GM23338 (cell line): ENCODE measurements at regions not wholly inside any gene's neighbourhood (a gene's known extent, or its start where the extent isn't known, plus 50 kb on each side); places are given as distances from the start of the nearest gene placed in this dataset.

ENCODE experiments used
- ATAC-seq: fragments of 200-7000 bp; cut with Tn5 transposase; 3 replicates; pipeline ENCODE4 v1.9.1; 2020
- DNase-seq: peaks from one replicate; pipeline ENCODE4 v3.0.0-alpha.2; 2015; ENCODE audit warnings: low spot score
- H2AFZ ChIP-seq: fragments of 200-600 bp; sonication (generic); 2 replicates; pipeline ENCODE4 v1.8.0; 2016; ENCODE audit warnings: antibody characterized with exemption, mild to moderate bottlenecking, moderate library complexity
- H3F3A ChIP-seq: fragments of 200-600 bp; sonication (generic); replicated peaks from 2 replicates; pipeline ENCODE4 v1.8.0; 2017; ENCODE audit warnings: antibody characterized with exemption, mixed run types, low read depth
- H3K27ac ChIP-seq: fragments of 200-600 bp; sonication (generic); 2 replicates; pipeline ENCODE4 v1.6.1; 2016; ENCODE audit warnings: low read depth
- H3K27me3 ChIP-seq: fragments of 200-600 bp; sonication (generic); 2 replicates; pipeline ENCODE4 v1.8.0; 2016; ENCODE audit warnings: mild to moderate bottlenecking, mixed run types, moderate library complexity; ENCODE audit not compliant: insufficient read depth
- H3K36me3 ChIP-seq: fragments of 200-600 bp; sonication (generic); 2 replicates; pipeline ENCODE4 v1.8.0; 2016; ENCODE audit warnings: mild to moderate bottlenecking; ENCODE audit not compliant: insufficient read depth
- H3K4me1 ChIP-seq: fragments of 200-600 bp; sonication (generic); 2 replicates; pipeline ENCODE4 v1.8.0; 2016; ENCODE audit warnings: mild to moderate bottlenecking, moderate library complexity; ENCODE audit not compliant: insufficient read depth
- H3K4me2 ChIP-seq: fragments of 200-600 bp; sonication (generic); 2 replicates; pipeline ENCODE4 v1.7.1; 2017; ENCODE audit warnings: mixed run types
- H3K4me3 ChIP-seq: fragments of 200-600 bp; sonication (generic); 2 replicates; pipeline ENCODE4 v1.6.1; 2016; ENCODE audit warnings: mixed run types
- H3K79me2 ChIP-seq: fragments of 200-600 bp; sonication (generic); replicated peaks from 2 replicates; pipeline ENCODE4 v1.8.0; 2017; ENCODE audit warnings: mild to moderate bottlenecking; ENCODE audit not compliant: insufficient read depth
- H3K9me2 ChIP-seq: fragments of 200-600 bp; sonication (generic); 2 replicates; pipeline ENCODE4 v1.8.0; 2017; ENCODE audit not compliant: insufficient read depth
- H4K20me1 ChIP-seq: fragments of 200-600 bp; sonication (generic); replicated peaks from 2 replicates; pipeline ENCODE4 v1.8.0; 2017; ENCODE audit warnings: mild to moderate bottlenecking; ENCODE audit not compliant: insufficient read depth
- H3K27ac Mint-ChIP-seq: 2 replicates; pipeline ENCODE4 v1.8.0; 2020; ENCODE audit warnings: inconsistent platforms, mild to moderate bottlenecking, moderate library complexity, mixed read lengths
- H3K27me3 Mint-ChIP-seq: 3 replicates; pipeline ENCODE4 v1.8.0; 2022; ENCODE audit warnings: low read depth, mild to moderate bottlenecking, moderate library complexity, mixed read lengths, inconsistent platforms; ENCODE audit not compliant: insufficient read depth, poor library complexity
- H3K36me3 Mint-ChIP-seq: 3 replicates; pipeline ENCODE4 v1.8.0; 2021; ENCODE audit warnings: low read depth, mild to moderate bottlenecking, inconsistent platforms, moderate library complexity, mixed read lengths
- H3K4me1 Mint-ChIP-seq: 3 replicates; pipeline ENCODE4 v1.8.0; 2020; ENCODE audit warnings: mild to moderate bottlenecking, inconsistent platforms, mixed read lengths
- H3K4me3 Mint-ChIP-seq: 3 replicates; pipeline ENCODE4 v1.8.0; 2021; ENCODE audit warnings: moderate library complexity, mild to moderate bottlenecking, inconsistent platforms, mixed read lengths
- H3K9me3 Mint-ChIP-seq: 3 replicates; pipeline ENCODE4 v1.8.0; 2020; ENCODE audit warnings: moderate library complexity, mild to moderate bottlenecking, inconsistent platforms, mixed read lengths
- CREB1 ChIP-seq: fragments of 250-450 bp; sonication (Bioruptor Pico); IDR thresholded peaks from 2 replicates; pipeline ENCODE4 v1.5.0; 2020; ENCODE audit warnings: low read depth, mild to moderate bottlenecking, moderate library complexity
- EZH2 ChIP-seq: fragments of 200-600 bp; sonication (generic); IDR thresholded peaks from one replicate; pipeline ENCODE4 v1.8.0; 2017; ENCODE audit warnings: antibody characterized with exemption, mild to moderate bottlenecking, low read depth; ENCODE audit not compliant: unreplicated experiment
- EZH2phosphoT487 ChIP-seq: fragments of 200-600 bp; sonication (generic); IDR thresholded peaks from one replicate; pipeline ENCODE4 v1.8.1; 2018; ENCODE audit warnings: antibody characterized with exemption; ENCODE audit not compliant: unreplicated experiment
- JUNB ChIP-seq: IDR thresholded peaks from one replicate; pipeline ENCODE4 v1.6.1; 2016; ENCODE audit warnings: antibody characterized with exemption; ENCODE audit not compliant: unreplicated experiment
- NANOG ChIP-seq: IDR thresholded peaks from 2 replicates; pipeline ENCODE4 v1.6.1; 2016; ENCODE audit warnings: antibody characterized with exemption, borderline replicate concordance
- POLR2AphosphoS5 ChIP-seq: IDR thresholded peaks from 2 replicates; pipeline ENCODE4 v1.6.1; 2016; ENCODE audit warnings: antibody characterized with exemption, low read depth
- STAT1 ChIP-seq: IDR thresholded peaks from one replicate; pipeline ENCODE4 v1.6.1; 2016; ENCODE audit warnings: antibody characterized with exemption; ENCODE audit not compliant: unreplicated experiment
- ZNF114 ChIP-seq: fragments of 250-450 bp; sonication (Bioruptor Pico); IDR thresholded peaks from 2 replicates; pipeline ENCODE4 v1.5.0; 2020; ENCODE audit warnings: mild to moderate bottlenecking, moderate library complexity
- ZNF331 ChIP-seq: fragments of 250-450 bp; sonication (Bioruptor Pico); IDR thresholded peaks from 2 replicates; pipeline ENCODE4 v1.5.0; 2020; ENCODE audit warnings: low read depth, mild to moderate bottlenecking, moderate library complexity
- TF ChIP-seq, protein P1 (sequence below), 2 experiments: fragments of 200-600 bp in 1 of 2; sonication (generic) in 1 of 2; conservative IDR thresholded peaks; 2 replicates each; pipeline versions ENCODE4 v1.5.1 to v1.6.1; 2016 to 2017; ENCODE audit warnings: antibody characterized with exemption in 2 of 2, low read depth in 2 of 2, mild to moderate bottlenecking in 2 of 2, moderate library complexity in 1 of 2
- TF ChIP-seq, protein P2 (sequence below): IDR thresholded peaks from one replicate; pipeline ENCODE4 v1.6.1; 2018; ENCODE audit warnings: antibody characterized with exemption; ENCODE audit not compliant: unreplicated experiment
- TF ChIP-seq, protein P3 (sequence below): fragments of 250-450 bp; sonication (Bioruptor Pico); IDR thresholded peaks from 2 replicates; pipeline ENCODE4 v1.5.0; 2020; ENCODE audit warnings: mild to moderate bottlenecking, moderate library complexity
- TF ChIP-seq, protein P4 (sequence below): IDR thresholded peaks from 2 replicates; pipeline ENCODE4 v1.6.1; 2016; ENCODE audit warnings: antibody characterized with exemption

DNA sequence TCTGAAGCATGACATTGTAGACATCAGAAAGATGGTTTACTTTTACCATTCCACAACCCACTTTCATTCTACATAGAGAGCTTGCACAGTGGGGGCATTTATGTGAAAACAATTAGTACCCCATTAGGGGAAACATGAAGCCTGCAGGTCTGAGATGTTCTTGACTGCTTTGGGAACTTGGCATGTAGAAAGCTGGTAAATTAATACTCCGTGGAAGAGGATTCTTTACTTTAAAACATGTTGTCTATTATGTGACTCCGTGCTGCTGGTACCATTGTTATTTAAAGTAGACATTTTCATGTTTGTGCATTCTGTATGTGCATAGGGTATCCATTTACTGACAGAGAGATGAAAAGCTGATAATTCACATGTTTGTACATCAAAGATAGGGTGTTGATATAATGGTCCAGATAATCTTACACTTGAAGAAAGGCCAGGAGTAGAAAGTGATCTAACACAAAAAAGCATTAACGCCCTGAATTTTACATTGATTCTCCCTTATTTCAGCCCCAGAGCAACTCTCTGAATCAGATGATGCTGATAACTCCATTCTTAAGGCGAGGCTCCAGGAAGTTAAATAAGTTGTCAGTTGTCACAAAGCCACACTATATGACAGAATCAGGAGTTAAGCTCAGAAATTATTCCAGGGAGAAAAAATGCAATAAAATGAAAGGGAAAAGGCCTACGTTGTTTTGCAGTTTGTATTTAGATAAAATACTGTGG is 50.1 kb upstream of the CD180 start:
- no peak for DNase-seq
- no peak for ATAC-seq
- no peak for TF ChIP-seq ZNF114
- TF ChIP-seq, protein P1, sequence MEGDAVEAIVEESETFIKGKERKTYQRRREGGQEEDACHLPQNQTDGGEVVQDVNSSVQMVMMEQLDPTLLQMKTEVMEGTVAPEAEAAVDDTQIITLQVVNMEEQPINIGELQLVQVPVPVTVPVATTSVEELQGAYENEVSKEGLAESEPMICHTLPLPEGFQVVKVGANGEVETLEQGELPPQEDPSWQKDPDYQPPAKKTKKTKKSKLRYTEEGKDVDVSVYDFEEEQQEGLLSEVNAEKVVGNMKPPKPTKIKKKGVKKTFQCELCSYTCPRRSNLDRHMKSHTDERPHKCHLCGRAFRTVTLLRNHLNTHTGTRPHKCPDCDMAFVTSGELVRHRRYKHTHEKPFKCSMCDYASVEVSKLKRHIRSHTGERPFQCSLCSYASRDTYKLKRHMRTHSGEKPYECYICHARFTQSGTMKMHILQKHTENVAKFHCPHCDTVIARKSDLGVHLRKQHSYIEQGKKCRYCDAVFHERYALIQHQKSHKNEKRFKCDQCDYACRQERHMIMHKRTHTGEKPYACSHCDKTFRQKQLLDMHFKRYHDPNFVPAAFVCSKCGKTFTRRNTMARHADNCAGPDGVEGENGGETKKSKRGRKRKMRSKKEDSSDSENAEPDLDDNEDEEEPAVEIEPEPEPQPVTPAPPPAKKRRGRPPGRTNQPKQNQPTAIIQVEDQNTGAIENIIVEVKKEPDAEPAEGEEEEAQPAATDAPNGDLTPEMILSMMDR (conservative IDR thresholded peaks at IDR 0.05; ENCODE audit: low read depth in 2 of 2) = no peak
- no peak for TF ChIP-seq POLR2AphosphoS5
- TF ChIP-seq JUNB = no peak
- TF ChIP-seq NANOG = no peak
- TF ChIP-seq, protein P2, sequence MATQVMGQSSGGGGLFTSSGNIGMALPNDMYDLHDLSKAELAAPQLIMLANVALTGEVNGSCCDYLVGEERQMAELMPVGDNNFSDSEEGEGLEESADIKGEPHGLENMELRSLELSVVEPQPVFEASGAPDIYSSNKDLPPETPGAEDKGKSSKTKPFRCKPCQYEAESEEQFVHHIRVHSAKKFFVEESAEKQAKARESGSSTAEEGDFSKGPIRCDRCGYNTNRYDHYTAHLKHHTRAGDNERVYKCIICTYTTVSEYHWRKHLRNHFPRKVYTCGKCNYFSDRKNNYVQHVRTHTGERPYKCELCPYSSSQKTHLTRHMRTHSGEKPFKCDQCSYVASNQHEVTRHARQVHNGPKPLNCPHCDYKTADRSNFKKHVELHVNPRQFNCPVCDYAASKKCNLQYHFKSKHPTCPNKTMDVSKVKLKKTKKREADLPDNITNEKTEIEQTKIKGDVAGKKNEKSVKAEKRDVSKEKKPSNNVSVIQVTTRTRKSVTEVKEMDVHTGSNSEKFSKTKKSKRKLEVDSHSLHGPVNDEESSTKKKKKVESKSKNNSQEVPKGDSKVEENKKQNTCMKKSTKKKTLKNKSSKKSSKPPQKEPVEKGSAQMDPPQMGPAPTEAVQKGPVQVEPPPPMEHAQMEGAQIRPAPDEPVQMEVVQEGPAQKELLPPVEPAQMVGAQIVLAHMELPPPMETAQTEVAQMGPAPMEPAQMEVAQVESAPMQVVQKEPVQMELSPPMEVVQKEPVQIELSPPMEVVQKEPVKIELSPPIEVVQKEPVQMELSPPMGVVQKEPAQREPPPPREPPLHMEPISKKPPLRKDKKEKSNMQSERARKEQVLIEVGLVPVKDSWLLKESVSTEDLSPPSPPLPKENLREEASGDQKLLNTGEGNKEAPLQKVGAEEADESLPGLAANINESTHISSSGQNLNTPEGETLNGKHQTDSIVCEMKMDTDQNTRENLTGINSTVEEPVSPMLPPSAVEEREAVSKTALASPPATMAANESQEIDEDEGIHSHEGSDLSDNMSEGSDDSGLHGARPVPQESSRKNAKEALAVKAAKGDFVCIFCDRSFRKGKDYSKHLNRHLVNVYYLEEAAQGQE = no peak
- TF ChIP-seq STAT1 = no peak
- TF ChIP-seq, protein P3, sequence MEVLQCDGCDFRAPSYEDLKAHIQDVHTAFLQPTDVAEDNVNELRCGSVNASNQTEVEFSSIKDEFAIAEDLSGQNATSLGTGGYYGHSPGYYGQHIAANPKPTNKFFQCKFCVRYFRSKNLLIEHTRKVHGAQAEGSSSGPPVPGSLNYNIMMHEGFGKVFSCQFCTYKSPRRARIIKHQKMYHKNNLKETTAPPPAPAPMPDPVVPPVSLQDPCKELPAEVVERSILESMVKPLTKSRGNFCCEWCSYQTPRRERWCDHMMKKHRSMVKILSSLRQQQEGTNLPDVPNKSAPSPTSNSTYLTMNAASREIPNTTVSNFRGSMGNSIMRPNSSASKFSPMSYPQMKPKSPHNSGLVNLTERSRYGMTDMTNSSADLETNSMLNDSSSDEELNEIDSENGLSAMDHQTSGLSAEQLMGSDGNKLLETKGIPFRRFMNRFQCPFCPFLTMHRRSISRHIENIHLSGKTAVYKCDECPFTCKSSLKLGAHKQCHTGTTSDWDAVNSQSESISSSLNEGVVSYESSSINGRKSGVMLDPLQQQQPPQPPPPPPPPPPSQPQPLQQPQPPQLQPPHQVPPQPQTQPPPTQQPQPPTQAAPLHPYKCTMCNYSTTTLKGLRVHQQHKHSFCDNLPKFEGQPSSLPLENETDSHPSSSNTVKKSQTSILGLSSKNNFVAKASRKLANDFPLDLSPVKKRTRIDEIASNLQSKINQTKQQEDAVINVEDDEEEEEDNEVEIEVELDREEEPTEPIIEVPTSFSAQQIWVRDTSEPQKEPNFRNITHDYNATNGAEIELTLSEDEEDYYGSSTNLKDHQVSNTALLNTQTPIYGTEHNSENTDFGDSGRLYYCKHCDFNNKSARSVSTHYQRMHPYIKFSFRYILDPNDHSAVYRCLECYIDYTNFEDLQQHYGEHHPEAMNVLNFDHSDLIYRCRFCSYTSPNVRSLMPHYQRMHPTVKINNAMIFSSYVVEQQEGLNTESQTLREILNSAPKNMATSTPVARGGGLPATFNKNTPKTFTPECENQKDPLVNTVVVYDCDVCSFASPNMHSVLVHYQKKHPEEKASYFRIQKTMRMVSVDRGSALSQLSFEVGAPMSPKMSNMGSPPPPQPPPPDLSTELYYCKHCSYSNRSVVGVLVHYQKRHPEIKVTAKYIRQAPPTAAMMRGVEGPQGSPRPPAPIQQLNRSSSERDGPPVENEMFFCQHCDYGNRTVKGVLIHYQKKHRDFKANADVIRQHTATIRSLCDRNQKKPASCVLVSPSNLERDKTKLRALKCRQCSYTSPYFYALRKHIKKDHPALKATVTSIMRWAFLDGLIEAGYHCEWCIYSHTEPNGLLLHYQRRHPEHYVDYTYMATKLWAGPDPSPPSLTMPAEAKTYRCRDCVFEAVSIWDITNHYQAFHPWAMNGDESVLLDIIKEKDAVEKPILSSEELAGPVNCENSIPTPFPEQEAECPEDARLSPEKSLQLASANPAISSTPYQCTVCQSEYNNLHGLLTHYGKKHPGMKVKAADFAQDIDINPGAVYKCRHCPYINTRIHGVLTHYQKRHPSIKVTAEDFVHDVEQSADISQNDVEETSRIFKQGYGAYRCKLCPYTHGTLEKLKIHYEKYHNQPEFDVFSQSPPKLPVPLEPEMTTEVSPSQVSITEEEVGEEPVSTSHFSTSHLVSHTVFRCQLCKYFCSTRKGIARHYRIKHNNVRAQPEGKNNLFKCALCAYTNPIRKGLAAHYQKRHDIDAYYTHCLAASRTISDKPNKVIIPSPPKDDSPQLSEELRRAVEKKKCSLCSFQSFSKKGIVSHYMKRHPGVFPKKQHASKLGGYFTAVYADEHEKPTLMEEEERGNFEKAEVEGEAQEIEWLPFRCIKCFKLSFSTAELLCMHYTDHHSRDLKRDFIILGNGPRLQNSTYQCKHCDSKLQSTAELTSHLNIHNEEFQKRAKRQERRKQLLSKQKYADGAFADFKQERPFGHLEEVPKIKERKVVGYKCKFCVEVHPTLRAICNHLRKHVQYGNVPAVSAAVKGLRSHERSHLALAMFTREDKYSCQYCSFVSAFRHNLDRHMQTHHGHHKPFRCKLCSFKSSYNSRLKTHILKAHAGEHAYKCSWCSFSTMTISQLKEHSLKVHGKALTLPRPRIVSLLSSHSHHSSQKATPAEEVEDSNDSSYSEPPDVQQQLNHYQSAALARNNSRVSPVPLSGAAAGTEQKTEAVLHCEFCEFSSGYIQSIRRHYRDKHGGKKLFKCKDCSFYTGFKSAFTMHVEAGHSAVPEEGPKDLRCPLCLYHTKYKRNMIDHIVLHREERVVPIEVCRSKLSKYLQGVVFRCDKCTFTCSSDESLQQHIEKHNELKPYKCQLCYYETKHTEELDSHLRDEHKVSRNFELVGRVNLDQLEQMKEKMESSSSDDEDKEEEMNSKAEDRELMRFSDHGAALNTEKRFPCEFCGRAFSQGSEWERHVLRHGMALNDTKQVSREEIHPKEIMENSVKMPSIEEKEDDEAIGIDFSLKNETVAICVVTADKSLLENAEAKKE (CRISPR knock-in tag) = no peak
- no peak for TF ChIP-seq EZH2
- TF ChIP-seq EZH2phosphoT487 = no peak
- no peak for TF ChIP-seq ZNF331
- TF ChIP-seq, protein P4, sequence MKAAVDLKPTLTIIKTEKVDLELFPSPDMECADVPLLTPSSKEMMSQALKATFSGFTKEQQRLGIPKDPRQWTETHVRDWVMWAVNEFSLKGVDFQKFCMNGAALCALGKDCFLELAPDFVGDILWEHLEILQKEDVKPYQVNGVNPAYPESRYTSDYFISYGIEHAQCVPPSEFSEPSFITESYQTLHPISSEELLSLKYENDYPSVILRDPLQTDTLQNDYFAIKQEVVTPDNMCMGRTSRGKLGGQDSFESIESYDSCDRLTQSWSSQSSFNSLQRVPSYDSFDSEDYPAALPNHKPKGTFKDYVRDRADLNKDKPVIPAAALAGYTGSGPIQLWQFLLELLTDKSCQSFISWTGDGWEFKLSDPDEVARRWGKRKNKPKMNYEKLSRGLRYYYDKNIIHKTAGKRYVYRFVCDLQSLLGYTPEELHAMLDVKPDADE = no peak
- no peak for TF ChIP-seq CREB1 (CRISPR knock-in tag)

More for the DNA sequence above, 50.1 kb upstream of the CD180 start:
- Mint-ChIP-seq H3K4me3 (no peak overlapping the region), H3K9me3 (no peaks in the 10 kb centered on the region; the same call in 2 of the 3 replicates), H3K27me3 (peaks cover 1% of the 10 kb centered on the region), H3K27ac (no peak overlapping the region), H3K4me1 (peaks cover 10% of the 10 kb centered on the region), H3K36me3 (no peaks in the 10 kb centered on the region)
- Histone ChIP-seq H3K9me2 (peaks cover 11% of the 10 kb centered on the region), H3K36me3 (no peaks in the 10 kb centered on the region), H3K4me2 (no peak overlapping the region), H3K79me2 (no peaks in the 10 kb centered on the region), H3F3A (no peaks in the 10 kb centered on the region), H3K4me3 (no peak overlapping the region), H3K27me3 (no peaks in the 10 kb centered on the region), H3K27ac (no peak overlapping the region), H2AFZ (no peak overlapping the region), H4K20me1 (no peaks in the 10 kb centered on the region), H3K4me1 (no peaks in the 10 kb centered on the region)
